GM12891 (cell line): ENCODE measurements at regions not wholly inside any gene's neighbourhood (a gene's known extent, or its start where the extent isn't known, plus 50 kb on each side); places are given as distances from the start of the nearest gene placed in this dataset.
"Not testable (repeated sequence)": the region's sequence is repeated elsewhere in the genome, so short reads cannot be mapped to it uniquely, and the experiment has no call there.

Experiments
- POLR2A ChIP-seq: IDR thresholded peaks from 2 replicates; pipeline ENCODE4 v1.6.1; 2011; ENCODE audit warnings: low read depth, low read length, control low read depth
- POLR2AphosphoS5 ChIP-seq: IDR thresholded peaks from 2 replicates; pipeline ENCODE4 v1.6.1; 2011; ENCODE audit warnings: low read depth, low read length, control low read depth
- POU2F2 ChIP-seq: IDR thresholded peaks from 2 replicates; pipeline ENCODE4 v1.6.1; 2011; ENCODE audit warnings: low read depth, mild to moderate bottlenecking, control low read depth, low read length, moderate library complexity

GRCh38 chr4:118433612-118434375, 81.0 kb upstream of the PRSS12 start:
- TF ChIP-seq POLR2AphosphoS5, POLR2A, POU2F2: not testable (repeated sequence)
